A673 (cell line): ENCODE measurements at regions not wholly inside any gene's neighbourhood (a gene's known extent, or its start where the extent isn't known, plus 50 kb on each side); places are given as distances from the start of the nearest gene placed in this dataset.

Experiments used
- BruUV-seq: library from RNA; stranded (reverse); fragments of 400-500 nt; replicated peaks from 2 replicates; lab custom pipeline; 2021; lab: Mats Ljungman, UMichigan
- CTCF ChIA-PET: fragments of 300-600 bp; sonication (Branson Sonifier 250); formaldehyde crosslinking; loops from one replicate; lab custom pipeline; 2022; ENCODE audit warnings: antibody characterized with exemption; lab: Charles Lee
- POLR2A ChIA-PET: fragments of 300-600 bp; sonication (Branson Sonifier 250); formaldehyde crosslinking; loops from one replicate; lab custom pipeline; 2022; ENCODE audit warnings: antibody characterized with exemption; ENCODE audit not compliant: low non-redundant PET; lab: Charles Lee
- DNase-seq: peaks from one replicate; pipeline ENCODE4 v3.0.0-alpha.2; 2015; ENCODE audit warnings: low spot score
- H3K27ac ChIP-seq: fragments of 200-600 bp; sonication (generic); 2 replicates; pipeline ENCODE4 v1.5.1; 2016; ENCODE audit warnings: mixed run types, low read depth, mild to moderate bottlenecking, mixed read lengths, antibody characterized with exemption, low read length; ENCODE audit not compliant: poor library complexity, severe bottlenecking
- H3K27me3 ChIP-seq: fragments of 200-600 bp; sonication (generic); replicated peaks from 2 replicates; pipeline ENCODE4 v1.6.1; 2017; ENCODE audit warnings: mixed run types, low read depth, mild to moderate bottlenecking, mixed read lengths, antibody characterized with exemption, low read length; ENCODE audit not compliant: insufficient read depth, poor library complexity
- H3K36me3 ChIP-seq: fragments of 200-600 bp; sonication (generic); 2 replicates; pipeline ENCODE4 v1.6.1; 2016; ENCODE audit warnings: mixed run types, mild to moderate bottlenecking, mixed read lengths, antibody characterized with exemption, low read length; ENCODE audit not compliant: insufficient read depth, poor library complexity, severe bottlenecking
- H3K4me1 ChIP-seq: fragments of 200-600 bp; sonication (generic); 2 replicates; pipeline ENCODE4 v1.6.1; 2017; ENCODE audit warnings: mixed run types, mild to moderate bottlenecking, mixed read lengths, antibody characterized with exemption, low read length; ENCODE audit not compliant: insufficient read depth, poor library complexity, severe bottlenecking
- H3K4me3 ChIP-seq: fragments of 200-600 bp; sonication (generic); 2 replicates; pipeline ENCODE4 v1.5.1; 2016; ENCODE audit warnings: low read depth, mixed run types, mild to moderate bottlenecking, mixed read lengths, low read length; ENCODE audit not compliant: poor library complexity, severe bottlenecking
- H3K9me3 ChIP-seq: fragments of 200-600 bp; sonication (generic); 2 replicates; pipeline ENCODE4 v1.6.1; 2016; ENCODE audit warnings: mixed run types, low read depth, mild to moderate bottlenecking, mixed read lengths, antibody characterized with exemption, low read length; ENCODE audit not compliant: poor library complexity, severe bottlenecking
- EZH2 ChIP-seq: fragments of 200-600 bp; sonication (generic); IDR thresholded peaks from 2 replicates; pipeline ENCODE4 v1.6.1; 2017; ENCODE audit warnings: borderline replicate concordance, low read depth, mild to moderate bottlenecking, mixed read lengths, antibody characterized with exemption, low read length; ENCODE audit not compliant: poor library complexity, severe bottlenecking
- intact Hi-C: fragments of 100-400 bp; cut with micrococcal nuclease; formaldehyde crosslinking; loops from one replicate; pipeline ENCODE4 v1.10.0; 2022; ENCODE audit not compliant: unreplicated experiment
- TF ChIP-seq, protein P1 (sequence below): fragments of 300-800, 200-600 bp; sonication (generic); conservative IDR thresholded peaks from 2 replicates; pipeline ENCODE4 v1.5.1; 2017; ENCODE audit warnings: low read depth, mild to moderate bottlenecking, antibody characterized with exemption, low read length, moderate library complexity, mixed read lengths

DNA sequence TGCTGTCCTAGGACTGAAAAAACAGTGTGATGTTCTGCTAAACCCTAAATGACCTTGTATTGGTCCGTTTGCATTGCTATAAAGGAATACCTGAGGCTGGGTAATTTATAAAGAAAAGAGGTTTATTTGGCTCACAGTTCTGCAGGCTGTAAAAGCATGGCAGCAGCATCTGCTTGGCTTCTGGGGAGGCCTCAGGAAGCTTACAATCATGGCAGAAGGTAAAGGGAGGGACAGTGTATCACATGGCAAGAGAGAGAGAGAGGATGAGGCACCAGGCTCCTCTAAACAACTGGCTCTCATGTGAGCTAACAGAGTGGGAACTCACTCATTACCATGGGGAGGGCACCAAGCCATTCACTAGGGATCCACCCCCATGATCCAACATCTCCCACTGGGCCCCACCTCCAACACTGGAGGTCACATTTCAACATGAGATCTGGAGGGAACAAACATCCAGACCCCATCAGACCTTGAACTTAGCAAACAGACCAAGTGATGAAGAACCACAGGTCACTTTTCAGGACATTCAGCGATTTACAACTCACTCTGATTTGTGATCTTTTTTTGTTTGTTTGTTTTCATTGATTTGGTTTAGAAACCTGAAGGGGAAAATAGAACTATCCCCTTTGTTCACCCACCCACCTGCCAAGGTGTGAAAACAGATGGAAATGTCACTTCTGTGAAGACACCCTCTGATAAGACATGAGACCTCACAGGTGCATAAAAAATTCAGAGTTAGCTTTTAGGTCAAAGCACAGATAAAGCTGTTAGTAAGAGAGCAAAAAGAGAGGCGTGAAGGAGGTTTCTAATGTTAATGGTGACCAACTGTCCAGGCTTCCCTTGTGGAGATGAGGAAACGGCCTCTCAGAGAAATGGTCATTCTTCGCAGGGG, 104.2 kb upstream of the RALGPS2 start:
- no peak overlapping the region for H3K27ac ChIP-seq
- no peak for DNase-seq
- H3K9me3 ChIP-seq, result no peaks in the 10 kb centered on the region
- BruUV-seq, result no TSS peak
- TF ChIP-seq, protein P1, sequence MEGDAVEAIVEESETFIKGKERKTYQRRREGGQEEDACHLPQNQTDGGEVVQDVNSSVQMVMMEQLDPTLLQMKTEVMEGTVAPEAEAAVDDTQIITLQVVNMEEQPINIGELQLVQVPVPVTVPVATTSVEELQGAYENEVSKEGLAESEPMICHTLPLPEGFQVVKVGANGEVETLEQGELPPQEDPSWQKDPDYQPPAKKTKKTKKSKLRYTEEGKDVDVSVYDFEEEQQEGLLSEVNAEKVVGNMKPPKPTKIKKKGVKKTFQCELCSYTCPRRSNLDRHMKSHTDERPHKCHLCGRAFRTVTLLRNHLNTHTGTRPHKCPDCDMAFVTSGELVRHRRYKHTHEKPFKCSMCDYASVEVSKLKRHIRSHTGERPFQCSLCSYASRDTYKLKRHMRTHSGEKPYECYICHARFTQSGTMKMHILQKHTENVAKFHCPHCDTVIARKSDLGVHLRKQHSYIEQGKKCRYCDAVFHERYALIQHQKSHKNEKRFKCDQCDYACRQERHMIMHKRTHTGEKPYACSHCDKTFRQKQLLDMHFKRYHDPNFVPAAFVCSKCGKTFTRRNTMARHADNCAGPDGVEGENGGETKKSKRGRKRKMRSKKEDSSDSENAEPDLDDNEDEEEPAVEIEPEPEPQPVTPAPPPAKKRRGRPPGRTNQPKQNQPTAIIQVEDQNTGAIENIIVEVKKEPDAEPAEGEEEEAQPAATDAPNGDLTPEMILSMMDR, result no peak
- no peak for TF ChIP-seq EZH2
- H3K4me1 ChIP-seq, result no peaks in the 10 kb centered on the region
- no peak overlapping the region for H3K4me3 ChIP-seq
- intact Hi-C loops, result no loop called here
- ChIA-PET CTCF (no interaction called here), POLR2A (no interaction called here)
- no peaks in the 10 kb centered on the region for H3K27me3 ChIP-seq
- H3K36me3 ChIP-seq, result no peaks in the 10 kb centered on the region

DNA sequence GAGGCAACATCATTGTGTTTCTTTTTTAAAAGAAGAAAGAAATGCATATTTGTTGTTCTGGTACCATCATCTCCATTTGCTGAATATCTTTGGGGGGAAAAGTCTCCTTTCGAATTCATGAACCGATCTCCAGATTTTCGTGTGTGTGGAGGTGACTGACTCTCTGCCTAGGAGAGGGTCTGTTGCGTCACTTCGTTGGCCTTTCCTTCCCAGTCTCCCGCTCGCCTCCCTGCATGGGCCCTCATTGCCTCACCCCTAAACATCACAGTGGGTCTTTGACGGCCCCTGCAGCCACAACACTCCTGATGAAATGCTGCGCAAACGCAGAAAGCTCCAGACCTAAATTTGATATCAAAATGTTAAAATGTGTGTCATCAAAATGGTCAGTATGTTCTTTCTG, 103.2 kb upstream of the RALGPS2 start:
- no peaks in the 10 kb centered on the region for H3K27me3 ChIP-seq
- no peaks in the 10 kb centered on the region for H3K36me3 ChIP-seq
- no peak overlapping the region for H3K27ac ChIP-seq
- ChIA-PET CTCF (no interaction called here), POLR2A (no interaction called here)
- intact Hi-C loops, result no loop called here
- TF ChIP-seq EZH2, result no peak
- H3K4me3 ChIP-seq, result no peak overlapping the region
- no TSS peak for BruUV-seq
- no peaks in the 10 kb centered on the region for H3K9me3 ChIP-seq
- H3K4me1 ChIP-seq, result no peaks in the 10 kb centered on the region
- no peak for DNase-seq

- H3K27me3 ChIP-seq, result no peaks in the 10 kb centered on the region
- H3K4me1 ChIP-seq, result no peaks in the 10 kb centered on the region
- H3K27ac ChIP-seq, result no peak overlapping the region
- H3K36me3 ChIP-seq, result no peaks in the 10 kb centered on the region
- ChIA-PET CTCF (no interaction called here), POLR2A (no interaction called here)
- no peaks in the 10 kb centered on the region for H3K9me3 ChIP-seq
- intact Hi-C loops, result no loop called here
- BruUV-seq, result no TSS peak
- H3K4me3 ChIP-seq, result no peak overlapping the region
- no peak for DNase-seq
- TF ChIP-seq, protein P1, result no peak
- TF ChIP-seq EZH2, result no peak
Observed at GRCh38 chr1:178625695-178626094, 99.3 kb upstream of the RALGPS2 start.

- CTCF ChIA-PET, result no interaction called here
- intact Hi-C loops, result no loop called here
- BruUV-seq, result no TSS peak
Observed at GRCh38 chr1:178627037-178627436, 98.0 kb upstream of the RALGPS2 start.

More at GRCh38 chr1:178627037-178627436, 98.0 kb upstream of the RALGPS2 start:
- no peak overlapping the region for H3K27ac ChIP-seq
- no peak for TF ChIP-seq EZH2
- TF ChIP-seq, protein P1, result no peak
- DNase-seq, result no peak
- no peak overlapping the region for H3K4me3 ChIP-seq
- H3K27me3 ChIP-seq, result no peaks in the 10 kb centered on the region
- no peaks in the 10 kb centered on the region for H3K9me3 ChIP-seq
- POLR2A ChIA-PET, result no interaction called here
- no peaks in the 10 kb centered on the region for H3K4me1 ChIP-seq
- H3K36me3 ChIP-seq, result no peaks in the 10 kb centered on the region
